Activated CD4-positive, CD25-positive, alpha-beta regulatory T cell (primary cell): ENCODE measurements at regions not wholly inside any gene's neighbourhood (a gene's known extent, or its start where the extent isn't known, plus 50 kb on each side); places are given as distances from the start of the nearest gene placed in this dataset.

Experiments
- DNase-seq, 4 experiments: peaks; one replicate each; lab custom pipeline; 2025; lab: John Stamatoyannopoulos, UW

- DNase-seq, result no peak
Observed at GRCh38 chr17:33776903-33777302, 478.2 kb upstream of the CCL2 start.

- no peak for DNase-seq
Observed at GRCh38 chr17:33777674-33778073, 477.4 kb upstream of the CCL2 start.

DNA sequence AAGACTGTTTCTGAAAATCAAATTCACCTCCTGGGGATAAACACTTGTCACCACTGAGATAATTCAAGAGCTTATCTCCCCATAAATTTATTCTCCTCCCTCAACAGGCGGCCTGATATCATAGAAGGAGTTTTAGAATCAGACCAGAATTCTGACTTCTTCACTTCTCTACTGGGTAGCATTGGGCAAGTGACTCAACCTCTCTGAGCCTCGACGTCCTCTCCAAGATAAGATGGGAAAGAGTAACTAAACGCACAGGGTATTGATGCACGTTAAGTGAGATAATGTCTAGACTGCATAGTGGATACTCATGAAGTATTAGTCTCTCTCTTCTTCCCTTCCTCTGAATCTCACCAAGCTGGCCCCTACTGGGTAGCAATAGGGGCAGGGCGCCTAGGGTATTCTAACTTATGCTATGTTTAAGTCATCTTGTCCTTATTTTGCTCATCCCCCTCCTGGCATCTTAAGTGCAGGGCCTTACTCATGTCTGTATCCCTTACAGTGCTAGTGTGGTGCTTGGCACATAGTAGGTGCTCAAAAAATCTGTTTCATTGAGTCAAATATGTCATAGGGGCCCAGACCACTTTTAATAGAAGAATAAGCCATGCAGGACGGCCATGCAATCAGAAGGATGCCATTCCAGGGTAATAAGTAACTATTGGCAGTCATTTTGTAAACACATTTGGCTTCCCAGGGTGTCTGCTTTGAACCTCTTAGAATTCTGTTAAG lies 476.4 kb upstream of the CCL2 start:
- no peak for DNase-seq

- no peak for DNase-seq
Observed at GRCh38 chr17:33779234-33779591, 475.9 kb upstream of the CCL2 start.

GRCh38 chr17:33785281-33785680 lies 469.8 kb upstream of the CCL2 start:
- no peak for DNase-seq

GRCh38 chr17:33786478-33786877 lies 468.6 kb upstream of the CCL2 start:
- no peak for DNase-seq

DNA sequence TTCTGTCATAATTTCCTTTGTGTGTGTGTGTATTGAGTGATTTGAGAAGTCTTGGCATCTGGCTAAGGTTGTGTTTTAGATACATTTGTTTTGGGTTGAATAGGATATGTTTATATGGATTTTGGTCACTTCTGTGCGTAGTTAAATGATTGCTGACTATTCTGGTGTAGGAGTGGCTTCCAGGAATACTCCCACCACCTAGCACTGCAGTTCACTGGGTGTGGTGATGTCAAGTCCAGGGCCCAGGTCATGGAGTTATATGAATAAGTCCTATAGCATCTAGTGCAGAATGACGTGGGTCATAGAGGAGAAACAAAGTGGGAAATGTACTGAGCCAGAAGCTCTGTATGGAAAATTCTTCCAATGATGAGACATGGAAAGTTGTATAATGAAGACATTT lies 465.4 kb upstream of the CCL2 start:
- DNase-seq, result no peak

- no peak for DNase-seq
Observed at GRCh38 chr17:33797181-33797580, 457.9 kb upstream of the CCL2 start.

GRCh38 chr17:33798308-33798707 lies 456.8 kb upstream of the CCL2 start:
- DNase-seq, result no peak

DNA sequence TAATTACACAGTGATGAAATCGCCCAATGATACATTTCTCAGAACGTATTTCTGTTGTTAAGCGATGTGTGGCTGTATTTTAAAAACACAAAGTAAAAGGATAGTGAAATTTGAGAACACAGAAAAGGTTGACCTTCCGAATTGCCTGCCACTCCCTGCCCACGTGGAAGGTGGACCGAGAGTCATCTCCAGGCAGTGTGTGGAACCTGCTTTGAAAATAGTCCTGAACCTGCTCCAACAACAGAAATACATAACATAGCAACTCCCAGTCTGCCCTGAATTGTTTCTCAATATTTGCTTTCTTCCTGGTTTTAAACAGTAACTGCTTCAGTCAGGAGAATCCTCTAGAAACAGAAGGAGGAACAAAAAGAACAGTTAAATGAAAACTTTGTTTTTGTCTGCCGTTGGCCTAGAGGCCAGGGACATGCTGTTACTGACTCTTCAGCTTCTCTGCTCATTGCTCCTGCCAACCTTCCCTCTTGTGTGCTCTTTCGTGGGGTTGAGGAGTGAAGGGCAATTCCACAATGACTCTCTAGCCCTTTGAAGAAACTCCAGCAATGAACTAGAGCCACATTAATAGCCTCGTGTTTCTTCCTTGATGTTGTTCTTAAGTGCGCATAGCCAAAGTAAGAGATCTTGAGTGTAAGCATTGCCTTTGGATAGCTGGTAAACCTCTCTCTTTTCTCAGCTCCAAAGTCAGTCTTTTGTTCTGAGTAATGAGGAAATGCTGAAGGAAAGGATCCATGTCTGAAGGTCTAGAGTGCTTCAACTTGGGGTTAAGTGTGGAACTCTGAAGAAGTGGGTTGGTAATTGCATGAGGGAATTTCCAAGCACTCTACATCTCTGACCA lies 452.5 kb upstream of the CCL2 start:
- no peak for DNase-seq

- no peak for DNase-seq
Observed at GRCh38 chr17:33803199-33803685, 451.8 kb upstream of the CCL2 start.

DNA sequence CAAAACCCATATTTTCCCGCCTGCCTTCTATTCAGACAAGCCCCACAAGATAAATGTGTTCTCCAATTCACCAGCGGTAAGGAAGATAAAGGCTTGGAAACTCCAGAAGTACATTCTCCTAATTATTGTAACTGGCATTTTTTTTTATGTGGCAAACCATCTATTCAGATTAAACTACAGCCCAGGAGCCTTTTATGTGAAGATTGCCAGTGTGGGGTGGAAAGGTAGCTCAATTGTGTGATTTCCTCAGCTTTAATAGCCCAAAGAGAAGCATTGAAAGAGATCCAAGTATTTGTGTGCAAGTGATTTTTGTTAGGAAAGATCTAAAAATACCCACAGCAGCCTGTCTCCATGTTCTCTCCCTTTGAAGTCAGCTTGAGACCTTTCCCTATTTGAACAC lies 451.4 kb upstream of the CCL2 start:
- no peak for DNase-seq

DNA sequence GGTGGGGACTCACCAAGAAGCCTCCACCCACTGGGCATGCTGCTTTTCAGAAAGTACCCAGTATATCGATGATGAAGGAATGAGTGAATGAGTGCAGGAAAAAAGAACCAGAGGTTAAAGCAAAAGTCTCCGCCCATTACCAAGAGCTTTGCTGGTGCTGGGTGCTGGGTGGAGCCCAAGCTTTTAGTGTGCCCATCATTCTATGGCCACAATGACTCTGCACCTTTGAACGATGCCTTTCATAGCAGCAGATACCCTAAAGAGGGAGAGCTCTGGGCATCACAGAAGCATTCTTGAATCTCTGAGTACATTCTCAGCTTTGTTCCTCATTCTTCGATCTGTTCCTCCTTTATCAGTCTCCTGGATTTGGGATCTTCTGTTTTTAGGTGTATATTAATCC lies 450.7 kb upstream of the CCL2 start:
- DNase-seq, result no peak

DNA sequence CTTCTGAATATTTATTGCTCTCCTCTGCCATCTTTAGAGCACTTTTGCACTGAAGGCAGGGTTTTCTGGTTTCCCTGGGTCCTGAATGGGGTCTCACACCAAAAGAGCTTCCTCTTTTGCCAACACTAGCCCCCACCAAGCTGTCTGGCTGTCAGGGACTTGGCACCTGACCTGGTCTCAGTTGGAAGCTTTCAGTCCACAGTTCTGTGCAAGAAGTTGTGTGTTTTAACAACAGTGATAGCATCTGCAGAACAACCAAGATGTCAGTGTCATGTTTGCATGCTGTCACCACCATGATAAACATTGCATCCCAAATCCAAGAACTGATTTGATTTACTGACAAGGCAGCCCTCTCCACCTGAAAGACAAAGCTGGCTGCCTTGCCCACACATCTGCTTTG lies 448.5 kb upstream of the CCL2 start:
- DNase-seq, result no peak

DNA sequence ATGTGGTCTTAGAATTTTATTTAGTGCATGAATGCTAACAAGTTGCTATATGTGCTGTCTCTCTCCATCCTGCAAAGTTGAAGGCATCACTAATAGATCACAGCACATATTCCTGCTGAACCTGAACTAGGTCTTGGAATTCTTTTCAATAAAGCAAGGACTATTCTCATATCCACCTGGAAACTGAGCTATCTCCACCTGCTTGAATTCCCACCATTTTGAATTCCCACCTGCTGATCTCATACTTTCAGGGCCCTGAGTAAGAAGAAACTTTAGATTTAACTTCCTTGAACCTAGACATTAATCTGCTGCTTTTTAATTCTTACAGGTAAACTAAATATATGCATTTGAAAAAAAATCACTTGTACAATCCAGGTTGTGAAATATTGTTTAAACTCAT lies 445.3 kb upstream of the CCL2 start:
- DNase-seq, result no peak

DNA sequence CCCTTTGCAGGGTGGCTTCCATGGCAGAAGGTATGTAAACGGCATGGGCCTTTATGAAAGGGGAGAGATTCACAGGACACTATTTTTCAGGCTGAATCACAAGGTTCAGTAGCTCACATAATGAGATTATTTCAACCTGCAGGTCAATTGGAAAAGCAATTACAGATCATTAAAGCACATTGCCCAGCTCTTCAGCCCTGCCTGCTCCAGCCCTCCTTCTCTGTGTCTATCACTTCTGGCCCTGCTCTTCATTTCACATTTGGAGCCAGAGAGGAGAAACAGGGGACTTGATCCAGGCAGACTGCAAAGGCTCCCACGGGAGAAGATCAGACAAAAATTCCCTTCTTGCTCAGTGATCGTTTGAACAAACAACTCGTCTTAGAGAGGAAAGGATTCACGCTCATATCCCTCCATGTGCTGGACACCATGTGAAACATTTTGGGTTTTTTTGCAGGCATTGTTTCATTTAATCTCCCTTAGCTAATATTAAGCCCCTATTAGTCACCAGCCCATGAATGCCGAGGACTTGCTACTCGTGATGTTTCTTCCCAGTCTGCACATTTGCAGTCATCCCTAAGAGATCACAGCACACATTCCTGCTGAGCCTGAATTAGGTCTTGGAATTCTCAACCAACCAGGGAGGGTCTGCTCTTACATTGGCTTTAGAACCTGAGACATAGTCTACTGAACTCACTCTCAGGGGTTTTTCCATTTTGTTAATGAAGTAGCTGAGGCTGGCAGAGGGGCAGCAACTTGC lies 443.9 kb upstream of the CCL2 start:
- DNase-seq, result no peak

- no peak for DNase-seq
Observed at GRCh38 chr17:33811984-33812577, 443.0 kb upstream of the CCL2 start.

GRCh38 chr17:33814852-33815251 lies 440.2 kb upstream of the CCL2 start:
- DNase-seq, result no peak

DNA sequence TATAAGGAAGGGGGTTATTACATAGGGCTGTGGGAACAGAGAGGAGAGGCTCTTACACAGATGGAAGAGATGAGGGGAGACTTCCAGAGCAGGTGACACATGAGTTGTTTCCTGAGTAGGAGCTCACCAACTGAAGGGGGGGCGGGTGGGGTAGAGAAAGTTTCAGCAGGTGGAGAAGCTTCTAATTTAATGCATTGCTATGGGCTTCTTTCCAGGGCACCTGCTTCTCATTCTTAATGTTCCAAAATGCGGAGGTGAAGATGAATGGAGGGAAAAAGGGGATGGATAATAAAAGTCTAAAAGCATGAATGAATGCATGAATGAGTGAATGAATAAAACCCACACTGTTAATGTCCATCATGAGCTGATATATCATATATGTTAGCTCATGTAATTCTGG lies 439.0 kb upstream of the CCL2 start:
- DNase-seq, result no peak

GRCh38 chr17:33816842-33817617 lies 438.1 kb upstream of the CCL2 start:
- DNase-seq, result no peak

DNA sequence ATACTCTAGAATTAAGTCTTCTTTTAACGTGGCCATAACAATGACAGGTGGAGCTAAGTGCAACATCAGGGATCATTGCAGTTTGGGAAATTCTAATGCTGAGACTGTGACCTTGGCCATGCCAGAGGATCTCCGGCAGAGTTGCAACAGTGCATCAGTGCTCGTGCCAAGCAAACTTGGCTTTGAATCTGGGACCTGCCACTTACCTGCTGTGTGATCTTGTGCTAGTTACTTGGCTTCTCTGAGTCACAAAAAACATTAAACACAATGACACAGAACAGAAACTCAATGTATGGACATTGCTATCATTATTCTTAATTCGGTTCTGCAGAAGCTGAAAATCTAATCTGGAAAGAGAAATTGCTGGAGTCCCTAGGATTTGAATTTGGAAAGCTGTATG lies 435.5 kb upstream of the CCL2 start:
- DNase-seq, result no peak

DNA sequence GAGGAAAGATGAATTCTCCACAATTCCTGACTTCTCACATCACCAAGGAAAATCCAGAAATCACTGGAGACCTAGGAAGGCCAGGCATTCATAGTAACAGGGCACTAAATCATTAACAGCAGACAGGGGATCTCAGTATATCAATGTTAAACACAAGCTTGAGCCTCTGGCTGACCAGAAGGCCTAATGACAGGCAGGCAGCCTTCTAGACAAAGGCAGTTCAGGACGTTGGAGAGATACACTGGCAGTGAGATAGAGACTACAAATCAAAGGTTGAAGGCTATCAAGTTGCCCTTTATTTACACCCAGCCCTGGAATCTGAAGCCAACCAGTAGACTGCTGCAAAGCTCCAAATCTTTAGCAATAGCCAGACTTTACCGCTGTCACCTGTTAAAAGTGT lies 422.8 kb upstream of the CCL2 start:
- DNase-seq, result no peak
